RWPE2 (cell line): ENCODE measurements at regions not wholly inside any gene's neighbourhood (a gene's known extent, or its start where the extent isn't known, plus 50 kb on each side); places are given as distances from the start of the nearest gene placed in this dataset.

Experiments used
- ATAC-seq: fragments of 200-7000 bp; cut with Tn5 transposase; 3 replicates; pipeline ENCODE4 v1.9.1; 2021; ENCODE audit warnings: low read depth
- DNase-seq: peaks from one replicate; pipeline ENCODE4 v3.0.0-alpha.2; 2020; ENCODE audit warnings: low spot score
- H3K27ac ChIP-seq: fragments of 450-650 bp; 2 replicates; pipeline ENCODE4 v1.5.1; 2017; ENCODE audit warnings: mild to moderate bottlenecking; ENCODE audit not compliant: poor library complexity, severe bottlenecking
- H3K27me3 ChIP-seq: fragments of 250-450 bp; sonication (Bioruptor Pico); 2 replicates; pipeline ENCODE4 v1.5.1; 2021; ENCODE audit warnings: mild to moderate bottlenecking, moderate library complexity; ENCODE audit not compliant: insufficient read depth, poor library complexity, severe bottlenecking
- H3K36me3 ChIP-seq: fragments of 250-450 bp; sonication (Bioruptor Pico); 2 replicates; pipeline ENCODE4 v1.5.1; 2020; ENCODE audit warnings: low read depth, mild to moderate bottlenecking, moderate library complexity
- H3K4me1 ChIP-seq: fragments of 250-450 bp; sonication (Bioruptor Pico); 2 replicates; pipeline ENCODE4 v1.5.1; 2021; ENCODE audit warnings: mild to moderate bottlenecking, moderate library complexity; ENCODE audit not compliant: insufficient read depth, poor library complexity, severe bottlenecking
- H3K4me3 ChIP-seq: fragments of 250-450 bp; sonication (Bioruptor Pico); 2 replicates; pipeline ENCODE4 v1.5.1; 2021; ENCODE audit warnings: mild to moderate bottlenecking, moderate library complexity; ENCODE audit not compliant: severe bottlenecking
- H3K9me3 ChIP-seq: fragments of 250-450 bp; sonication (Bioruptor Pico); 2 replicates; pipeline ENCODE4 v1.5.1; 2021; ENCODE audit warnings: mild to moderate bottlenecking, moderate library complexity; ENCODE audit not compliant: severe bottlenecking
- TF ChIP-seq, protein P1 (sequence below): fragments of 450-650 bp; IDR thresholded peaks from one replicate; pipeline ENCODE4 v1.5.1; 2017; ENCODE audit warnings: mild to moderate bottlenecking, moderate library complexity; ENCODE audit not compliant: poor library complexity, severe bottlenecking

DNA sequence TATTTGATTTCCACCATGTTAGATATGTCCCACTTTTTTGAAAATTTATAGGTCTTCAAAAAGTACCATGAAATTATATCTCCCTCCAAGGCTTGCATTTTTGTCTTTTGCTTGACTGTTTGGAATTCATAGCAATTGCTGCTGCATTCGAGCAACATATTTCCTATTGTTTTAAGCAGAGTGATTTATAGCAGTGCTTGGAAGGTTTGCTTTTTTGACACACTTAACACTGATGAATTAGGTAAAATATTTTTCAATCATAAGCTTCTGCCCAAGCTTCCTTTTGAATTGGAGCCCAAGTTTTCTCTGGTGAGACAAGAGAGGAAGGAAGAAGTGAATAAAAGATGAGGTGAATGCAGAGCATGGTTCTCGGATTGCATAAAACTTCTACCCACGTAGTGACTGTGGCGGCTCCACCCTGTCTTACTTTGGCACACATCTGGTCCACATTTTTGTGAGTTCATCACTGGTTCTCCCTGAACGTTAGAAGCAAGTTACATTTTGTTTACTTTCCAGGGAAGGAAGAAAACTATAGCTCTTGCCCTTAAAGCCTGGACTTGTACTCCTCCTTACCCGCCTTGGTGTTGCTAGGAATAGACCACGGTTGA lies 667.0 kb downstream of the TSN start:
- TF ChIP-seq, protein P1, sequence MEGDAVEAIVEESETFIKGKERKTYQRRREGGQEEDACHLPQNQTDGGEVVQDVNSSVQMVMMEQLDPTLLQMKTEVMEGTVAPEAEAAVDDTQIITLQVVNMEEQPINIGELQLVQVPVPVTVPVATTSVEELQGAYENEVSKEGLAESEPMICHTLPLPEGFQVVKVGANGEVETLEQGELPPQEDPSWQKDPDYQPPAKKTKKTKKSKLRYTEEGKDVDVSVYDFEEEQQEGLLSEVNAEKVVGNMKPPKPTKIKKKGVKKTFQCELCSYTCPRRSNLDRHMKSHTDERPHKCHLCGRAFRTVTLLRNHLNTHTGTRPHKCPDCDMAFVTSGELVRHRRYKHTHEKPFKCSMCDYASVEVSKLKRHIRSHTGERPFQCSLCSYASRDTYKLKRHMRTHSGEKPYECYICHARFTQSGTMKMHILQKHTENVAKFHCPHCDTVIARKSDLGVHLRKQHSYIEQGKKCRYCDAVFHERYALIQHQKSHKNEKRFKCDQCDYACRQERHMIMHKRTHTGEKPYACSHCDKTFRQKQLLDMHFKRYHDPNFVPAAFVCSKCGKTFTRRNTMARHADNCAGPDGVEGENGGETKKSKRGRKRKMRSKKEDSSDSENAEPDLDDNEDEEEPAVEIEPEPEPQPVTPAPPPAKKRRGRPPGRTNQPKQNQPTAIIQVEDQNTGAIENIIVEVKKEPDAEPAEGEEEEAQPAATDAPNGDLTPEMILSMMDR, result no peak
- no peaks in the 10 kb centered on the region for H3K9me3 ChIP-seq
- DNase-seq (no peak), ATAC-seq (no peak)
- H3K27me3 ChIP-seq, result no peaks in the 10 kb centered on the region
- H3K27ac ChIP-seq, result no peak overlapping the region
- no peak overlapping the region for H3K4me3 ChIP-seq
- H3K4me1 ChIP-seq, result no peaks in the 10 kb centered on the region
- no peaks in the 10 kb centered on the region for H3K36me3 ChIP-seq

DNA sequence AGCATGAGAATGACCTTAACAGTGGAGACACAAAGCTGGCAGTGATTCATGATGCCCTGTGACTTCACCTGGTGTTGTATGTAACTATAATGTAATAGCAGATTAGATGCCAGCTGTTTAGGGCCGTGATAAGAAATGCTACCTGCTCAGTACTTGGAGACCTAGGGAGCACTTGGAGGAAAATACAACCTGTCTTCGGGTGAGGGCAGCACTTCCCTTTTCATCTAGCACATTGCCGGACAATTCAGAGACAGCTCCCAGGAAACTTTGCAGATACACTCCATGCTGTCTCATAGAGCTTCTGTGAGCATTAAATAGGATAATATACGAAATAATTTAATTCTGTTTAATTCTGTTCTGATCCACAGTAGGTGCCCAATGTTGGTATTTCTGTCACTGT lies 668.5 kb downstream of the TSN start:
- ATAC-seq, result no peak
- Histone ChIP-seq H3K27me3 (no peaks in the 10 kb centered on the region), H3K27ac (no peak overlapping the region), H3K36me3 (no peaks in the 10 kb centered on the region), H3K4me1 (no peaks in the 10 kb centered on the region), H3K4me3 (no peak overlapping the region), H3K9me3 (no peaks in the 10 kb centered on the region)
- no peak for DNase-seq
- TF ChIP-seq, protein P1, result no peak

DNA sequence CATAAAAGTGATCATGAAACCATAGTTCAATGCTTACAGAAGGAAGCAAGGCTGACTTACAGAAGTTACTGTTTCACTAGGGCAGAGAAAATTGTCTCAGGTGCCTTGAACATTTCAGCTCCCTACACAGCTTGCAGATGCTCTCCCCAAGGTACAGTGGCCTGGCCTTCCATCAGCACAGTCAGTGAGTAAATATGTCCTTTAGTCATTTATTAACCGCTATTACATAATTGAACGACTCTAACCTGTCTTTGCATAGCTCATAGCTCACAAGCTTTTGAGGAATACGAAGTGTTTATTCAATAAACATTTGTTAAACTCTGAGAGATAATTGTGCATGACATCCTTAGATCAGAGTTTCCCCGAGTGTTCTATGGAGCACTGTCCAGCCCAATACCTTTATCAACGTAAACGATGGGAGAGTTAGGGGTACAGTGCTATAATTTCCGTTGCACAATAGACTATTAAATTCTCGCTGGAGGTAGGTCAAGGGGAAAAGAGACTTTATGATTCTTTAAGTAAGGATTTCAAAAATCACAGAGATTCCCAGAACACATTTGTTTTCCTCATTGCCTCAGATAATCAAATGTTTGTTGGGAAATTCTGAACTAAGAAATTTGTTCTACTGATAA lies 677.8 kb downstream of the TSN start:
- Histone ChIP-seq H3K27ac (no peak overlapping the region), H3K4me1 (no peaks in the 10 kb centered on the region), H3K9me3 (no peaks in the 10 kb centered on the region), H3K36me3 (no peaks in the 10 kb centered on the region), H3K4me3 (no peak overlapping the region), H3K27me3 (no peaks in the 10 kb centered on the region)
- TF ChIP-seq, protein P1, result no peak
- no peak for DNase-seq
- ATAC-seq, result no peak

DNA sequence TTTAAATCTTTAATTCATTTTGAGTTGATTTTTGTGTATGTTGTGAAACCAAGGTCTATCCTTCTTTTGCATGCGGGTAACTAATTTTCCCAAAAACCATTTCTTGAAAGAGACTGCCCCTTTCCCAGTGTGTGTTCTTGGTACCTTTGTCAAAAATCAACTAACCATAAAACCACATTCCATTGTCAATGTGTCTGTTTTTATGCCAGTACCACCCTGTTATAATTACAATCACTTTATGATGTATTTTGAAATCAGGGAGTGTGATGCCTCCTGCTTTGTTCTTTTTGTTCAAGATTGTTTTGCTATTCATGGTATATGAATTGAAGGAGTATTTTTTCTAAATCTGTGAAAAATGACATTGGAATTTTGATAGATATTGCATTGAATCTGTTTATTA lies 689.6 kb downstream of the TSN start:
- ATAC-seq, result no peak
- DNase-seq, result no peak
- TF ChIP-seq, protein P1, result no peak
- no peaks in the 10 kb centered on the region for H3K36me3 ChIP-seq
- no peaks in the 10 kb centered on the region for H3K9me3 ChIP-seq
- no peak overlapping the region for H3K27ac ChIP-seq
- H3K4me1 ChIP-seq, result no peaks in the 10 kb centered on the region
- no peak overlapping the region for H3K4me3 ChIP-seq
- no peaks in the 10 kb centered on the region for H3K27me3 ChIP-seq

DNA sequence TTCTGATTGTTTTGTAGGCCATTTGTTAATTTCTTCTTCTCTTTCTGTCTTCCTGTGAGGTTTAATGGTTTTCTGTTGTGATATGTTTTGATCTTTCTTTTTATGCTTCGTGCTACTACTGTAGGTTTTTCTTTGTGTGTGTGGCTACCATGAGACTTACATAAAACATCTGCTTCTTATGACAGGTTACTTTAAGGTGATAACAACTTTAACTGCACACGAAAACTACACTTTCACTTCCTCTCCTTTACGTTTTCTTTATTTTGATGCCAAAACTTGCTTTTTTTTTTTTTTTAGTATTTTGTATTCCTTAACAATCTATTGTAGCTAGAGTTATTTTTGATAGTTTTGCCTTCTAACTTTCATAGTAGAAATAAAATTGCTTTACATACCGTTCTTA lies 691.3 kb downstream of the TSN start:
- H3K27ac ChIP-seq, result no peak overlapping the region
- H3K36me3 ChIP-seq, result no peaks in the 10 kb centered on the region
- no peaks in the 10 kb centered on the region for H3K9me3 ChIP-seq
- H3K4me3 ChIP-seq, result no peak overlapping the region
- TF ChIP-seq, protein P1, result no peak
- no peak for ATAC-seq
- no peaks in the 10 kb centered on the region for H3K27me3 ChIP-seq
- DNase-seq, result no peak
- H3K4me1 ChIP-seq, result no peaks in the 10 kb centered on the region
